Right lobe of liver (tissue), 4 donors: ENCODE measurements at regions not wholly inside any gene's neighbourhood (a gene's known extent, or its start where the extent isn't known, plus 50 kb on each side); places are given as distances from the start of the nearest gene placed in this dataset.

Experiments
- CTCF ChIP-seq, 4 donors: fragments of 200-600 bp in 3 of 4; fragments of 450-650 bp in 1 of 4; IDR thresholded peaks; one replicate each; pipeline versions ENCODE4 v1.5.1 to v1.8.0; 2016 to 2022; ENCODE audit warnings: antibody characterized with exemption in 4 of 4, mild to moderate bottlenecking in 2 of 4
- POLR2A ChIP-seq: fragments of 450-650 bp; IDR thresholded peaks from one replicate; pipeline ENCODE4 v1.6.1; 2017; ENCODE audit warnings: antibody characterized with exemption, mild to moderate bottlenecking
- donor health status: DM: no; HTN: no; CAD: no.
- donor health status: DM: no; HTN: no; CAD: no.
- donor health status: DM: no; HTN: yes; CAD: no.

- TF ChIP-seq CTCF (IDR thresholded peaks at IDR 0.05) (no peak), POLR2A (no peak)
Measured at GRCh38 chr20:60600036-60600435, 641.8 kb downstream of the CDH26 start.
